Fibroblast of the conjunctiva (primary cell): ENCODE measurements at regions not wholly inside any gene's neighbourhood (a gene's known extent, or its start where the extent isn't known, plus 50 kb on each side); places are given as distances from the start of the nearest gene placed in this dataset.
A peak's percentile ranks its signal among the peaks of the same experiment; 100 is the strongest.
"Not testable (repeated sequence)": the region's sequence is repeated elsewhere in the genome, so short reads cannot be mapped to it uniquely, and the experiment has no call there.

Experiments used
- DNase-seq: peaks from one replicate; pipeline ENCODE4 v3.0.0-alpha.2; 2010; ENCODE audit warnings: low read depth

DNA sequence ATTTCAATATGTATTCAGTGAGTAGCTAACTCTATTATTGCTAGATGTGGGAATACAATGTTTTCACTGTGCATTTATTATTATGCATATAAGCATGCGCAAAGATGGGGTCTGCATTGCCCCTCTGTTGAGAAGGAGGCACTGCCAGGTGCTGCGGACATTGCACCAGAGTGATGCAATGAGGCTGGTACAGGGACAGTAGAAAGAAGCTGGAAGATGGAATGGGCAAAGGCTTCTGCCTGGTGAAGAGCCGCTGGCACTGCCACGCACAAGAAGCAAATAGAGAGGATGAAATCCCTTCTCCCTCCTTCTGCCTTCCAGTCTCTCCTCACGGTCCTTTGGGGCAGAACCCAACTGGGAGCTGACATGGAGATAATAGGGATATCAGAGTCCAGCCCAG is 154.5 kb upstream of the TNFAIP3 start:
- DNase-seq, result no peak

DNA sequence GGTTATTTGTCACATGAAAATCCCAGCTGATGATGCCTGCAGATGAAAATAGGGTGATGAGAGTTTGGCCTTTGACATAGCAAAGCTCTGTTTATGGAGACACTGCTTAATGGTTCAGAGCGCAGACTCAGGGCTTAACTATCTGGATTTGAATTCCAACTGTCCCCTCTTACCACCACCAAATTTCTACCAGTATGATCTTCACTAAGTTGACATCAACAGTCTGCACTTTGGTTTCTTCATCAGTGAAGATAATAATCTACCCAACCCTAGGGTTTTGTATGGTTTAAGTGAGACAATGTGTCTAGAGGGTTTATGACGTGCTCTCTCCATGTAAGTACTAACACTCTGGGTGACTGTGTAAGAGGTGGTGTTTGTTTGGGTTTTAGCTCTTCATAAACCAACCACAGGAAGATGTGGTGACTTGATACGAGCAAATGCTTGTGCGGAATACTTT is 151.4 kb upstream of the TNFAIP3 start:
- no peak for DNase-seq

DNA sequence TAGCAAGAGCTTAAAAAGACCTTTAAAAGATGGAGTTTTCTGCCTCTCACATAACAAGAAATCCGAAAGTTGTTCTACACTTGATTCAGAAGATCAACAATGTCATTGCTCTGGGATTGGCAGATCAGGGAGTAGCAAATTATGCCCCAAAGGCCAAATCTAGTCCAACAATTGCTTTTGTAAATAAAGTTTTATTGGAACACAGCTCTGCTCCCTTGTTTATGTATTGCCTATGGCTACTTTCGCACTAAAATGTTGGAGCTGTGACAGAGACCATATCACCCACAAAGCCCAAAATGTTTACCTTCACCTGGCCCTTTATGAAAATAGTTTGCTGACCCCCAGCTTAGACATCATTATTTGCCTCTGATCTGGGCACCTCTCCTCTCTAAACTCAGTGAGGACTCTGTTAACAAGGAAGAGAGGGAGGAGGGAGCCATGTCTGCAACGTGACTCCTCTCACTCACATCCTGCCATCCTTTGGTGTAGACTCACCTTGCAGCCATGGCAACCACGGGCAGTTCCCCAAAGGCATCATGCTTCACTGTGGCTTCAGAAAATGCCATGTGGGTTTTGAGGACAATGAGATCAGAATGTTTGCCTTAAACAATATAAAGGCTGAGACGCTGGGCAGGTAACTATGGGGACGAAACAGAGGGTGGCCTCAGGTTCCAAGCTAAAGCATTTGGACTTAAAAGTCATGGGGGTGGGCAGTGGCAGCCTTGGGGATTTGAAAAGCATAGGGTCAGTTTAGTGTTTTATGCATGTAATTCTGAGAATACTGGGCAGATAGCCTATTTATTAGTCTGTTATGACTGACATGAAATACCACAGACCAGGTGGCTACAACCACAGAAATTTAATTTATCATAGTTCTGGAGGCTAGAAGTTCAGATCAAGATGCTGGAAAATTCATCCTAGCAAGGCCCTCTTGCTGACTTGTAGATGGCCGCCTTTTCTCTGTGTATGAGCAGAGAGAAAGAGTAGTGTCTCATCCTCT is 149.7 kb upstream of the TNFAIP3 start:
- DNase-seq, result no peak

DNA sequence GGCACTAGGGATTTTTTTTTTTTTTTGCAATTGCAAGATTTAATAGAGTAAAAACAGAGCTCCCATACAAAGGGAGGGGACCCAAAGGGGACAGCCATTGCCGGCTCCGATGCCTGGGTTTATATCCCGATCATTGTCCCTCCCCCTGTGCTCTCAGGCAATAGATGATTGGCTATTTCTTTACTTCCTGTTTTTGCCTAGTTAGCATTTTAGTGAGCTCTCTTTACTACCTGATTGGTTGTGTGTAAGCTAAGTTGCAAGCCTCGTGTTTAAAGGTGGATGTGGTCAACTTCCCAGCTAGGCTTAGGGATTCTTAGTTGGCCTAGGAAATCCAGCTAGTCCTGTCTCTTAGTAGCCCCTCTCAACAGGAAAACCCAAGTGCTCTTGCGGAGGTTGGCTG is 148.2 kb upstream of the TNFAIP3 start:
- not testable (repeated sequence) for DNase-seq

DNA sequence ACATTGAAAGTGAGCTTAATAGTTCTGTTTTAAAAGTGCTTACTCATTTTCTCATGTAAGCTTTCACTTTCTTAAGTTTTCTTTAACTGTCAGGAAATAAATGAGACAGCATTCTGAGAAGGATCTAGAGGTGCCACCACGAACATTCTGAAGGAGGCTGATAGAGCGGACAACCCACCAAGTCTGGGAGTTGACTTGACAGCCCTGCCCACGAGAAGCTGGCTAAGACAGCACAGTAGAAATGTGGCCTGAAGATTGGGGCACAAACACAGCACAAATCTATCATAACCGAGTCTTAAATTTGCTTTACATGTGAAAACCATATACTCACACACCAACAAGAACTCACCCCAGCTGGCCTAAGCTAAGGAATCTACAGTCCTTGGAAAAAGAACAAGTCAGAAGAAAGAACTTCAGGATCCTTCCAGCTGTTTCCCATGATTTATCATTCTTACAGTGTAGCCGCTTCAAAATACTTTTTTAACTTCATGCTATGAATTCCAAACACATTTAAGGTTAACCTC is 144.2 kb upstream of the TNFAIP3 start:
- no peak for DNase-seq

DNA sequence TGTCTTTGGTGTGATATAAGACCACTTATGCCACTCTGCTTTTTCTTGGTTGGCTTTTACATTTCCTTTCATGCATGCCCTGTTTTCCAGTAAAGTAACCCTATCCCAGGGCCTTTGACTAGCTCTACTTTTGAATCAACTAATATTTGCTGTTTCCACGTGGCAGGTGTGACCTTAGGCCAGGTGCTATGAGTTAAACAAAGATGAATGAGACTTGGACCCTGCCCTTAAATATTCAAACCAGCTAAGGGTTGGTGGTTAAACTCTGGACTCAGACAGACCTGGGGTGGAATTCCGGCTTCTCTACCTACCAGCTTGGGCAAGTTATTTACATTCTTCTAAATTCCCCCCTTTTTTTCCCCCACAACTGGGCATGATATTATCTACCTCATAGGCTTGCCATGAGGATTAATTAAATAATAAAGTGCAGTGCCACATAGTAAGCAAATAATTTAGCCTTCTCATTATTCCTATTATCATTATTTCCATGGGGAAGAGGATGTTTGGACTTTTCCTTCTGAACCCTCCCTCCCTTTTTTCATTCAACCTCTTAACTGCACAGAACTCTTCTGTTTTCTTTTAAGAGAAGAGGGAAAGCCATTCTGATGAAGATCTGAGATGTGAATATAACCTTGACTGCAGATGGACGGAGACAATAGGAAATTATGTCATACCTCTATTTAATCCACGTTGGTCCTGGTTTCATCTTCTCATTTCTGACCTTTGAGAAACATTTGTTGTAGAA is 143.6 kb upstream of the TNFAIP3 start:
- no peak for DNase-seq

DNA sequence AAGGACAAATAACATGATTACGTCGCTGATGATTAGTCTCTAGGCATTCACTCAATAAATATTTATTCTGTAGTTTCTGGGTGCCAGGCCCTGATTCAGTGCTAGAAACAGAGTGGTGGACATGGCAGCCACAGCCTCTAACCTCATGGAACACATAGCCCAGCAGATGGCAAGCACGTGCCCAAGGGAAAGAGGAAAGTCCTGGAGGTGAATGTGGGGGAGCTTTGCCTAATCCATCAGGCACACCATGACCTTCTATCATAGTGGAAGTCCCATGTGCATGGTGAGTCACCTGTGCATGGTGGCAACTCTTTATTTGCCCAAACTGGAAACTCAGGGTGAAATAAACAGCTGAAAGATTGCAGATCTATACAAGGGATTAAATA is 143.0 kb upstream of the TNFAIP3 start:
- DNase-seq, result no peak

DNA sequence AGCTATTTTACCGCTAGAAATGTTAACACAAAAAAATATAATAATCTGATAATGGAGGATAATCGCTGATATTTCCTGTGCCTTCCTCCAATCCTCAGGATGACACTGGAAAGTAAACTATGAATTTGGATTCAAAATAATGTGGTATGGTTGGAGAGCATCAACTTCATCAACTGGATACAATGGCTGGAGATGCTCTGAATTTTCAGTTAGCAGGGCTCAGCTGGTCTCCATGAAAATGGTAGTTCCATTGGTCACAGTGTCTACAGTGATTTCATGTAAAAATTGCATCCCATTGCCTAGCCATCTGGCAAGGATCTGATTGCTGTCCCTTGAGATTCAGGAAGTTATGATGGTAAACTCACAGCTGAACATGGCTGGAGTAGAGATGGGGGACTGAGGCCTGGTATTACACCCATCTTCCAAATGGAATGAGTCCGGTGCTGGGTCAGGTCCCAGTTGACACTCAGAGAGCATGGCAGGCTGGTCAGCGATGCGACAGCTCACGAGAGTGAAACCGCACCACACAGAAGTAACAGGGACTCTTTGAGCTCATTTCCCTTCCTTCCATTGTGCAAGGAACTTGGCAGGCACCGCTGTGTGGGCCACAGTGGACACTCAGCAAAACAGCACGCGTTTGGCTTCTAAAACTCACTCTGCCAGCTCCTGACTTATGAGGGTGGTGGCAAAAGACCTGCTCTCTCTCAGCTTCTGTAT is 142.4 kb upstream of the TNFAIP3 start:
- DNase-seq, result no peak

DNA sequence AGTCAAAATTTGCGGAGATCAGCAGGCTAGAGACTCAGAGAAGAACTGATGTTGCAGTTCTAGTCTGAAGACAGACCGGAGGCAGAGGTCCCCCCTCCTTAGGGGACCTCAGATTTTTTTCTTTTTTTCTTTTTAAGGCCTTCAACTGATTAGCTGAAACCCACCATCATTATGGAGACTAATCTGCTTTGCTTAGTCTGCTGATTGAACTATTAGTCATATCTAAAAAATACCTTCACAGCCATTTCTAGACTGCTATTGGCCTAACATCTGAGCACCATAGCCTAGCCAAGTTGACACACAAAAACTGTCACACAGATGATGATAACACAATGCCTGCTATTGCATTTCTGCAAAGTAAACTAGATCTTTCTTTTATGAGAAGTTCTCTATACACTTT is 141.1 kb upstream of the TNFAIP3 start:
- DNase-seq, result no peak

DNA sequence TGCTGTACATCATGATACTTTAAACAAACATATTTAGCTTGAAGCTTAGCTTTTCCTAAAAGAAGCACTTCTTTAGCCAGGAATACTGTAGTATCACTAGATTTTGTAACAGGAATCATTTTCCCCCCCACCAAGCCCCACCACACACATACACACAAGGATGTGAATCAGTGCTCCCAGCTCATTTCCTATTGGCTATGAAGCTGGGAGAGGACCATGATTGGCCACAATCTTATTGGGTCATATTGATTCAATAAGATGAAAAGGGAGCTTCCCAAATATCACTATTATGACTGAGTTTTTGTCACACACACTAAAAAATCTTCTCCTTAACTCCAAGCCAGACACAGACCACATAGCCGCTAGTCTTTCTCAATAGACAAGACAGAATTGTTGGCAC is 140.5 kb upstream of the TNFAIP3 start:
- no peak for DNase-seq

DNA sequence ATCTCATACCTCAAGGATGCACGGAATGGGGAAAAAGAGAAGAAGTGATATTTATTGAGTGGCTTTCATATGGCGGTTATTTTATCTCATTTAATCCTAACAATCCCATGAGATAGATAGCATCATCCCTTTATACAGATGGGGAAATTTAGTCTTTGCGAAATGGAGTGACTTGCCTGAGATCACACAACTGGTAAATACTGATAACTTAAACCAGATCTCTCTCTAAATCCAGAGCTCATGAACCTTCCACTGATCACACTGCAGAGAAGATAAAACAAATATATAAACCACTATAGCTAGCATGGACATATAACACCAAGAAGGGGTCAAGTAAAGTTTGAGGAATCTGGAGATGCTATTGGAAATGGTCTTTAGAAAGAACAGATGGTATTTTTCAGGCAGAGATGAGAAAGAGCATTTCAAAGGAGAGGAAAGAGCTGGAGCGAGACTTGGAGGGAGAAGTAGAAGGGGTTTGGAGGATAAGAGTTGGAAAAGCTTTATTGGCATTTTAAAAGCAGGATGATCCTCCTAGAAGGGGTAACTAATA is 139.8 kb upstream of the TNFAIP3 start:
- DNase-seq, result no peak

DNA sequence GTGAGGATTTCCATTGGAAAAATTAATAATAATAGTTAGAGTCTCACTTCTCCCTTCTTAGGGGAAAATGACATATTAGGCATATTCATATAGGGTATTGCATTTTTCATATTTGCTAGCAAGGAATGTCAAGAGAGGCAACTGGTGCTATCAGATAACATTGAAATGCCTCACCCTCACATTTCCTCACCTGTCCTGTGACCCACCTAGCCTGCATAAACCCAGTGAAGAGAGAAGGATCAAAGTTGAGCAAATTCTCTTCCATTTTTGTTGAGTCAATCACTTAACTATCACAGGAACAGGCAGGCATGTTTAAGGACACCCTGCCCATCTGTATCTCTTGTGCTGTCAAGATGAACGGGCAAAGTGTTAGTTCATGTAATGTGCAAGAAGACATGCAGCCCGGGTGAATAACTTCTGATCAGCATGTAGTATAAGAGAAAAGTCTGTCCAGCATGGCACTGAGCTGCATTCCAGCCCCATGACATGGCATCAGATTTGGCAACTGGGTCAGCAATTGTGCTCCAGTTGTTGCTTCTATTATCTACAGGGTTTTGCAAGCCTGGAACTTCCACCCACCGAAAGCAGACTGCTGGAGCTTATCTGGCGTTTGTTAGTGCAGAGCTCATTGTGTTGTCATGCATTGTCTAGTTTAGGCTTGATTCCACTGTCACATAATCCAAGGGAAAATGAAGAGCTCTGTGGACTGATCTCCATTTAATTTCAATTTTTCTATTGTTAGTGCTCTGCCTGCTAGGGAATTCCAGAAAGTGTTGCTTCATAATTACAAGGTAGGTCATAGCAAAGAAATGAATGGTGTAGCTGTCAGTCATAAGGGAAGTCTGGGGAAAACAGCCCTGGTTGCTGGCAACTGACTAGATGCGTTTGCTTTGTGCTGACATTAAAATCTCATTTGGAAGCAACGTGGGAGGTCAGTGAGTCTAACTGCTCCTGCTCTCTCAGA is 138.4 kb upstream of the TNFAIP3 start:
- peak; percentile 66 for DNase-seq

DNA sequence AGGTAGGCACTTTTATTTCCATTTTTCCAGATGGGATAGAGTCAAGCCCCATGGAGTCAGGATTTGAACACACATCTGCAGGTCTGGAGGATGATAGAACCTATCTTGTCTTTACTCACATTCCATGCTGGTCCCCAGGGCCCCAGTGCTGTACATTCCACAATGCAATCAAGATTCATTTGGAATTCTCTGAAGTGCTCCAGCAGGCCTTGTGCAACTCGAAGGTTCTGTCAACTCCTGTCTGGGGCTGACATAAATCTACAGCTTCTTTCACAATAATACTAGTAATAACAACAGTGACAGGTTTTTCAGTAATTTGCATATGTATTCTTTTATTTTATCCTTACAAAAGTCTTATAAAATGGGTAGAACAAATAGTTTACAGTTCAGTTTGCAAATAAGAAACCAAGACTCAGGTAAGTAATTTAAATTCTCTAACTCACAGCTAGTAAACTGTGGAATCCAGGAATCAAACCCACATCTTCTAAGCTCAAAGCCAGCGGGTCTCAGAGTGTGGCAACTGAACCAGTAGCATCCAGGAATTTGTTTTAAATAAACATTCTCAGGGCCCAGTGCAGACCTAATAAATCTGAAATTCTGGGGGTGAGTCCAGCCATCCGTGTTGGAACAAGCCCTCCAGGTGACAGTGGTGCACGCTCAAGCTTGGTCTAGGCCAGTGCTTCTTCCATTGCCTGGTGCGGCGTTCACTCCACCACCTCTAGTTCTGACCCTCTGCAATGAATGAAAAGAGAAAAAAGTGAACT is 137.0 kb upstream of the TNFAIP3 start:
- no peak for DNase-seq

DNA sequence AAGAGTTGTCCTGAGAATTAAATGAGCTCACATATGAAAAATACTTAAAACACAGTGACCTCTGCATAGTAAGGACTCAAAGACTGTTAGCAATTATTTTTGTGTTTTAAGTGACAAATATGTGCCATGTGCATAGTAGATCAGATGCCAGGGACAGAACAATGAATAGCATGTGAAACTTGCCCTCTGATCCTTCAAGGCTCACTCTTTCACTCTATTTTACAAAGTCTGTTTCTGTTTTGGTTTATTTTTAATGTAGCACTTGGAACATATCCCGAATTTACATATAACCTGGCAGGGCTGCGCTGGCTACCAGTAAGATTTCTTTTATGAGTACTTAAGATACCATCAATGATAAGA is 135.5 kb upstream of the TNFAIP3 start:
- no peak for DNase-seq

DNA sequence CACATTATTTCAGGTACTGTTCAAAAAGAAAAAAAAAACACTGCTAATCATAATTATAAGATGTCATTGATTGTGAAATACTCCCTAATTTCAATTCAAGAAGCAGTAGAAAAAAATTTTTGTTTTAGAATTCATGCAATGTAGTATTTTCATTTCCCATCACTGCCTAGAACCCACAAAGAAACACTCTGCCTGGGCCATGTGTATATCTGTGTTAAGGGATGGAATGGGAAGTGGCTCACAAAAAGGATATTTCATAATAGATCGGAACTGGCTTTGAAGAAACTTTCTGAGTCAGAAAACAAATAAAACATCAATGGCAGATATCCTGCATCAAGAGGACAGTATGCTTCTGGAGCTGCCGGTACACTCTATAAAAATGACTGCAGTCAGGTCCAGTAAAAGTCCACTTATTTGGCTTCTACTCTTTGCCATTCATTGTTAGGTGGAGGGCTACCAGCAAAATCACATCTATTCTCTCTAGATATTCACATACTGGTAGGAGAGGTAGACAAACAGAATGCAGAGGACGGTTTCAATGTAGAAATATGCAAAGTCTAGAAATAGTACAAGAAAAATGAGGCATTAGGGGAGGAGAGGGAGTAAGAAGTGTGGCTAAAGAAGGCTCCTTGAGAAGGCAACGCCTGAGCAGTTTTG is 135.0 kb upstream of the TNFAIP3 start:
- DNase-seq, result no peak

DNA sequence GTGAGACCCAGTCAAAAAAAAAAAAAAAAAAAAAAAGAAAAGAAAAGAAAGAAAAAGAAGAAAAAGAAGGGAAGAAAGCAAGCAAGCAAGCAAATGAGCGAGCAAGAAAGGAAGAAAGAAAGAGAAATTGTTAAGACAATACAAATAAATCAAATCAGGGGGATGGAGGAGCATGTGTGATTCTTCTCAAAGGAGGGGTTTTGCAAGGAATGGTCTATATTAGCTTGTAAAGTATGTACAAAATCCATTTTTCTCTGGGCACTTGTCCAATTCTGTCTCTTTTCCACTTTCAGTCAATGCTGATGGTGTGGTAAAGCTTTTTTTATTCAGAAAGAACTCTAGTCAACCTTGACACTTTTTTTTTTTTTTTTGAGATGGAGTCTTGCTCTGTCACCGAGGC is 133.7 kb upstream of the TNFAIP3 start:
- DNase-seq, result no peak

DNA sequence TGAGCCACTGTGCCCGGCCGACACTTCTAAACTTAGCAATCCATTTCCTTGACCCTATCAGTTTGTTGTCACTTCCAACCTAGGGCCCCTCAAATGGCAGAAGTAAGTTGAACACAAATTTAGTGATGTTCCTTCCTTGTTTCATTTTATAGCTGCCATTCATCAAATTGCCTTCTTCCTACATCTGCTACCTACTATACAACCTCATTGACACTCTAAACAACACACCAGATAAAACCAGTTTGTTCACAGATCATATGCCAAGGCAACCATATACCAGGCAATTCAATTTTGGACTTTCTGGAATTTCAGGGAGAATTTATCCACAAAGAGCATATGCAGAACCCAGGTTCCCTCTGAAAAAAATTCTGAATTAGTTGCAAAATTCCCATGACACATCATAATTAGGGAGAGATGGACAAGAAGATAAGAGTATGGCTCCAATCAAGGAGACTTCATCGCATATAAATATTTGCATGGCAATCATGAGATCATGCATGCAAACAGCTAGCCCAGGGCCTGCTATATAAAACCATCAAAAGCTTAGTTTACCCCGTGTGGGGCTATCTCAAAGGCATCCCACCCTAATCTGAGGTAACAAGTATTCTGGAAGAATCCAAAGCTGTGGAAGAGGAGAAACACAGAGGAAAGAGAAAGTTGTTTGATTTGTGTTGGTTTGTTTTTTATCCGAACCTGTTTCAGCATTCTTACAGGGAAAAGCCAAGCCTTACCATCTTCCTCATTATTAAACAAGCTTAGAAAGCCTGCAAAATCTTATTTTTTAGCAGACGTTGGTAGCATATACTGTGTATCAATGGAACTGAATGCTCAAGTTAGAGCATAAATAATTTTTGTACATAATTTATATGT is 132.8 kb upstream of the TNFAIP3 start:
- no peak for DNase-seq

DNA sequence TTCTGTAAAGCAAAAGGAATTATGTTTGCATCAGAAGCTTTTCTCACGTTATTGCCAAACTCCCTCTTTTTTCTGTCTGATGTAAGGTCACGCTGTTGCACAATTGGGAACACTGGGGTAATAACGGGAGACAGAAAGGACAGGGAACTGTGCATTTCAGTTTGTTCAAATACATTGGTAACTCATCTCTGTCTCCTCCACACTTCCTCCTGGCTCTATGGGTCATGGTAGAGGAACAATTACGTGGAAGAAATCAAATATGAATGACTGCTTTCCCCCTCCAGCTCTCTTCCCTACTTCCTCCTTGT is 132.2 kb upstream of the TNFAIP3 start:
- no peak for DNase-seq
